ENCODE measurements at regions not wholly inside any gene's neighbourhood (a gene's known extent, or its start where the extent isn't known, plus 50 kb on each side); places are given as distances from the start of the nearest gene placed in this dataset.

DNA sequence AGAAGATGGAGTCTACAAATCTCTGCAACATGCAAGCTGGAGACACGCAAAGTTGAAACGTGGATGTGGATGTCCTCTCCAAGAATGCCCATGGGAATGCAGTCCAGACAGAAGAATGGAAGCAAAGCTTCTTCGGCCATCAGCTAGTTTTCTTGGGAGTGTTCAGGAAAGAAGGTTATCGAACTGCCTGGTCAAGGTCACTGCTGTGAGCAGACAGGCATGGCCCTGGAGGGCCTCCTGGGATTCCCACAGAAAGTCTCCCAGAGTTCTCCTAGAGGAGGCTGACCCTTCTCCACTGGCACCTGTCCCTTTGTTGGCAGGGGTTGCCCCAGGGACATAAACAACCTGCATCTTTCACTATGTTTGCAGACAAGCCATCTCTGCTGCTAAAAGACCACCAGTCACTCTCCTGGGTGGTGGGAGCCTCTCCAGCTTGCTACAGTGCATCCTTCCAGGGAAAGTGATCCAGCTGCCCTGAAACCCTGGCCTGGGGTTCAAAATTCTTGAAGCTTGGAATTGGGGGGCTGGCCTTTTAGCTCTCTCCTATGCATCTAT lies 265.8 kb downstream of the SYK start:
- TF ChIP-seq, protein P1, sequence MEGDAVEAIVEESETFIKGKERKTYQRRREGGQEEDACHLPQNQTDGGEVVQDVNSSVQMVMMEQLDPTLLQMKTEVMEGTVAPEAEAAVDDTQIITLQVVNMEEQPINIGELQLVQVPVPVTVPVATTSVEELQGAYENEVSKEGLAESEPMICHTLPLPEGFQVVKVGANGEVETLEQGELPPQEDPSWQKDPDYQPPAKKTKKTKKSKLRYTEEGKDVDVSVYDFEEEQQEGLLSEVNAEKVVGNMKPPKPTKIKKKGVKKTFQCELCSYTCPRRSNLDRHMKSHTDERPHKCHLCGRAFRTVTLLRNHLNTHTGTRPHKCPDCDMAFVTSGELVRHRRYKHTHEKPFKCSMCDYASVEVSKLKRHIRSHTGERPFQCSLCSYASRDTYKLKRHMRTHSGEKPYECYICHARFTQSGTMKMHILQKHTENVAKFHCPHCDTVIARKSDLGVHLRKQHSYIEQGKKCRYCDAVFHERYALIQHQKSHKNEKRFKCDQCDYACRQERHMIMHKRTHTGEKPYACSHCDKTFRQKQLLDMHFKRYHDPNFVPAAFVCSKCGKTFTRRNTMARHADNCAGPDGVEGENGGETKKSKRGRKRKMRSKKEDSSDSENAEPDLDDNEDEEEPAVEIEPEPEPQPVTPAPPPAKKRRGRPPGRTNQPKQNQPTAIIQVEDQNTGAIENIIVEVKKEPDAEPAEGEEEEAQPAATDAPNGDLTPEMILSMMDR (conservative IDR thresholded peaks at IDR 0.05; ENCODE audit: low read depth, low read length) = no peak
- no peak for TF ChIP-seq EZH2 (IDR thresholded peaks at IDR 0.05; ENCODE audit: borderline replicate concordance, low read depth, low read length, poor library complexity, severe bottlenecking)
